Renal cortical epithelial cell (primary cell): ENCODE measurements at regions not wholly inside any gene's neighbourhood (a gene's known extent, or its start where the extent isn't known, plus 50 kb on each side); places are given as distances from the start of the nearest gene placed in this dataset.

Source experiments
- DNase-seq: peaks from one replicate; pipeline ENCODE4 v3.0.0-alpha.2; 2011; ENCODE audit warnings: low read depth

DNA sequence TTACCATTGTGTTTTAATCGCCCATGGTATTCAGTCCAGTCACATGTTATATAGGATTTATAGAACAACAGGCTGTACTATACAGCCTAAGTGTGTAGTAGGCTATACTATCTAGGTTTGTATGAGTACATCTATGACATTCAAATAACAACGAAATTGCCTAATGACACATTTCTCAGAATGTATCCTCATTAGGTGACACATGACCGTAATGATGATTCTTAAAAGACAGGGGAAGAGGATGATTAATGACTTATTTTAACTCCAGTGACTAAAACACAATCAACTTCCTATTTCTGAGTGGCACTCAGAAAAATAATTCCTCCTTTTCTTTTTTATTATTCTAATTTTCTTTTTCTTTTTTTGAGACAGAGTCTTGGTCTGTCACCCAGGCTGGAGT lies 63.0 kb upstream of the ACSL3 start:
- no peak for DNase-seq

DNA sequence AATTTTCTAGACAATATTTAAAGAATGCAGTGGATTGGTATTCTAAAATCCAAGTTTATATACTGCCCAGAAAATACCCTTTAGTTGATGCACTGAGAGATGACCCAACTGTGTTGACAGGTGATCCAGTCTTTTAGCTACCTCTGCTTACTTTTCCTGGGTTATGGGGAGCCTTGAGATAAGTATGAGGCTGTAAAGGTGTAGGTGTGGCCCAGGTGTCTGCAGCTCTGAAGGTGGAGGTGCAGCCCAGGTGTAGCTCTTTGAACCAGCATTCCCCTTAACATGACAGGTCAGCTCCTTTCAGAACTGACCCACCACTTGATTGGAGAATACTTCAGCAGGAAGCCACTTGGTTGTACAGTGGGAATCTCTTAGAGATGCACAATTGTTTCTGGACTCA lies 62.3 kb upstream of the ACSL3 start:
- DNase-seq = no peak

DNA sequence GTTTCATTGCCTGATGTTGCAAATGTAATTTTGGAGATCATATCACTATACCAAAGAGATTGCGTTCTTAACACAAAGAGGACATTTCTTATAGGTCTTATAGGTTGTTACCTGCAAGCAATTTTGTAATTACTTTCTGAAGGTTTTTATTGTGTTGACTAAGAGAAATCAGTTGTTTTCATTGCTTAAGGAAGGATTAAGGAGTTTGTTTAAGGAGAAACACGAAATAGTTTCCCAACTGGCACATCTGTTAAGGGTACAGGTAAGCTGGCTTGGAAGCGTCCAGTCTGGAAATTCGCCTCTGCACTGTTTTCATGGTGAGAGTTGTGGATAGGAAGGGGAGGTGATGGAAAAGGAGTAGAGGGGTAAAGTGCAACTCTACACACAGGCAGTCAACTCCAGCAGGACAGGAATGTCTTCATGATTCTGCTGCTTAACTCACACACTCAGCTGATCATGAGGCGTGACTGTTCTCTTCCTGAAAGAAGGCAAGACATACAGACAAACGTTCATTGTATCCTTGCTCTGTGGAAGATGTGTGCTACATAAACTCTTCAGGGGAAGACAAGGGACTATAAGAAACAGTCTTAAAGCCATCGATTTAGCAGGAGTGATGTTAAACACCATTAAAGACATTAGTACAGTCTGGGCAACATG lies 61.4 kb upstream of the ACSL3 start:
- peak; percentile 36 for DNase-seq

DNA sequence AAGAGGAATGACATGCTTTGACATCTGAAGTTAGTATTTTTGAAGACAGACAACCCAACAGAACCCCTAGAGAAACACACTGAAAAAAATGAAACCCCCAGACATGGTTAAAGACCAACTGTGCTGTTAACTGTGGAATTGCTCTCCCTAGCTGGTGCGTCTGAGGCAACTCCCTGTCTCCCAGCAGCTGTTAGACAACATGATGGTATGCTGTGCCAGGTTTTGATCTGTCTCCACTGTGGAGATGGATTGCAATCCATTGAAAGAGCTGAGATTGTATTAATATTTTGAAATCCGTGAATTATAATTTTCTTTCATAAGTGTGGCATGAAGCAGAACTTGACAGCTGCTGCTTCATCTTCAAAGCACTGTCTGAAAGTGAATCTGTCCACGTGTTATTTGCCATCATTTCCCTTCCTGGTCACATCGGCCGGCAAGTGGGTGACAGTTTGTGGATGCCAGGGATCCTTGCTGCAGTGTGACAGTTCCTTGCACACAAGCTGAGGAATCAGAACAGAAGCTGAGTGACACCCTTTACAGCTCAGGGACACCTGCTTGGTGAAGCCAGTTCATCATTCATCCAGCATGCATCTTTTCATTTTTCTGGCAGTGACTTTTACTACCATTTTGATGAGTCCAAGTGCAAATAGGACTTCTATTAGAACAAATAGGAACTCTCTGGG lies 58.2 kb upstream of the ACSL3 start:
- DNase-seq = no peak

DNA sequence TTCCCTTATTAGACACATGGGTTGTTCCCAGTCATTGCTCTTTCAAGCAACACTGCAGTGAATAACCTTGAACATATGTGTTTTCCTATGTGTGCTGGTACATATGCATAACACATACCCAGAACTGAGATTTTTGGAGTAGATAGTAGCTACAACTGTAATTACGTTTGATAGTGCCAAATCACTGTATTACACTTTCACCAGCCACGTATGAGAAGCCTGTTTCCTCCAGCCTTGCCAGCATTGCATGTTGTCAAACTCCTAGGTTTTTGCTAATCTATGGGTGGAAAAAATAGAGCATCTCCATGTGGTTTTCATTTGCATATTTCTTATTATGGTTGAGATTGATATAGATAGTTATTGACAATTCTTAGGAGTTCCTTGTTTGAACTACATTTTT lies 56.5 kb upstream of the ACSL3 start:
- DNase-seq = no peak

DNA sequence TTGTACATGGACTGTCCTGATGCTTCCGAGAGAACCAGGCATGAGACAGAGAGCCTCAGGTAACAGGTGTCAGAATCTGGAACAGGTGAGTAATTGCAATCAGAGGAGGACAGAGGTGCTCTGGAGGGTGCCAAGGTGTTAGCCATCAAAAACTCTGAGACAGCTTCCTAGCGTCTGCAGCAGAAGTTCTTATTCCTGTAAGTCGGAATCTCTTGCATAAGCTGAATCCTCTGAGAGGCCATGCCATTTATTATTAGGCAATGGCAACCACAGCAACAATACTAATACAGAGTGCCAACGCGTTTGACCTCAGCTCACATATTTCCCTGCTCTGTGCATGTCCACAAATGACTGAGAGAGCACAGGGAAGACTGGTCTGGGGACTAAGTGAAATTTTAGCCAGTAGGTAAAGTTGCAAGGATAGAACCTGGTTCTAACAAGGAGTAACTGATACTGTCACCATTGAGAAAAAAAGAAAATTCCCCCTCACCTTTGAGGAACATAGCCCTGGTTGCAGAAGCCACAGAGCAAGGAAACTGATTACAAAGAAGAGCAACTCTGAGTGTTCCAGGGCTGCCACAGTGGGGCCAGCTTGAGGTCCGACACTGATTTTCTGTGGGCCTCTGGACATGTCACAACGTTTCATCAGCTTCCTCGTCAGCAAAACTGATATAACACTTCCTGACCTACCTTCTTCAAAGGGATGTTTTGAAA lies 55.1 kb upstream of the ACSL3 start:
- peak; percentile 50 for DNase-seq

DNA sequence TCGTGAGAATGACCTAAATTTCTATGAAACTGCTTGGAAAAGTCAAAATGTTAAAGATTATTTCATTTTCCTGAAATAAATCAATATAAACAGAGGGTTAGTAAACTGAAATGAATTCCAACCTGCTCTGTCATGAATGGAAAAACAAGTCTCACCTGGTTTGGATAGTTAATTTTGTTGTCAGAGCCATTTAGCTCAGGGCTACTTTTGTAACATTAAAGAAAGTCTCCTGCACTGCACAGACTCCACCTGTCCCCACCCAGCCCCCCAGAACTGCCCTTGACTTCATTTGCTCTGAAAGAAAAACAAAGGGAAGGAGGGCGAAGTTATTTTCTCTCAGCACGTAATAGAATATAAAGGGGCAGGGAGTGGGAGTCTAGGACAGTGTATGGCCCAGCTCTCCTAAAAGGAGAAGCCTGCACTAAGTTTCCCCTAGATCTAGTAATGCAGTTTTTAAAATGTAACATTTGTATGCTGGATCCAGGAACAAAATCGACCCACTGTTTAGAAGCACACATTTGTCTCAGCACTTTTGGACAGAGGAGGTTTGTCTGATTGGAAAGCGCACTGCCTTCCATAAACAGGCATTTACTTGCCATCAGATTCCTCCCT lies 54.2 kb upstream of the ACSL3 start:
- DNase-seq = peak; percentile 53

DNA sequence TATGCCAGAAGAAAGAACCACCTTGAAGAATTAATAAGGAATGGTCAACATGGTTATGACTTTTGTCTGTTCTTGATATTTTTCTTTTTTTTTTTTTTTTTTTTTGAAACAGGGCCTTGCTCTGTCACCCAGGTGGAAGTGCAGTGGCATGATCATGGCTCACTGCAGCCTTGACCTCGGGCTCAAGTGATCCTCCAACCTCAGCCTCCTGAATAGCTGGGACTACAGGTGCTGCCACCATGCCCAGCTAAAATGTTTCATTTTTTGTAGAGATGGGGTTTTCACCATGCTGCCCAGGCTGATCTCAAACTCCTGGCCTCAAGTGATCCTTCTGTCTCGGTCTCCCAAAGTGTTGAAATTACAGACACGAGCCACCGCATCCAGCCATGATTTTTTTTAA lies 53.4 kb upstream of the ACSL3 start:
- DNase-seq = no peak

DNA sequence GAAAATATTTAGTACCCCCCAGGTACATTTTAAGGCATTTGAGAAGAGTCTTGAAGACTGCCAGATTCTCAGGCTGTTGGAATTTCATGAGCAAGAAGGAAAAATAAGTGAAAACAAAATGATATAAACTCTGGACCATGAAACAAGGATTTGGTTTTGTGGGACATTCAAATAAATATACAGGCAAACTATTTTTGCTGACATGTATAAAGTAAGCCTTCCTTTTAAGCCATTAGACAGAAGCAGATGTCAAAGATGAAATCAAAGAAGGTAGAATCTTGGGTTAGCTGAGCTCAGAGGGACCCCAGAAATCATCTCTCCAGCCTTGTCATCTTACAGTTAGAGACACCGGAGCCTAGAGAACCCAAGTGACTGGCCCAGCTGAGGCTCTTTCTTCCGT lies 51.3 kb upstream of the ACSL3 start:
- DNase-seq = no peak

DNA sequence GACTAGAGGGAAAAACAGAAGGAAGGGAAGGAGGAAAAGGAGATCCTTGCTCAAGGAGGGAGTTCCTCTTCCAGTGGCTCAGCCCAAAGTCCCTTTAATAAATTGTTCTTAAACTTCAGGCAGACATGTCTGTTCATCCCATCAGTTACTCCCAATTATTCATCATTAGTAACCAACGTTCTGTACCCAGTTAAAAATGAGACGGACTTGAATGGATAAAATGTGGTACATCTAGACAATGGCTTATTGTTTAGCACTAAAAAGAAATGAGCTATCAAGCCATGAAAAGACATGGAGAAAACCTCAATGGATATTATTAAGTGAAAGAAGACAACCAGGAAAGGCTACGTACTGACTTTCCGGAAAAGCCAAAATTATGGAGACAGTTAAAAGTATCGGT lies 50.8 kb upstream of the ACSL3 start:
- DNase-seq = no peak
